Cerebellar cortex (tissue), 1 donor: ENCODE measurements at regions not wholly inside any gene's neighbourhood (a gene's known extent, or its start where the extent isn't known, plus 50 kb on each side); places are given as distances from the start of the nearest gene placed in this dataset.

Source experiments
- DNase-seq: peaks from one replicate; pipeline ENCODE4 v3.0.0-alpha.2; 2015; ENCODE audit warnings: low spot score

DNA sequence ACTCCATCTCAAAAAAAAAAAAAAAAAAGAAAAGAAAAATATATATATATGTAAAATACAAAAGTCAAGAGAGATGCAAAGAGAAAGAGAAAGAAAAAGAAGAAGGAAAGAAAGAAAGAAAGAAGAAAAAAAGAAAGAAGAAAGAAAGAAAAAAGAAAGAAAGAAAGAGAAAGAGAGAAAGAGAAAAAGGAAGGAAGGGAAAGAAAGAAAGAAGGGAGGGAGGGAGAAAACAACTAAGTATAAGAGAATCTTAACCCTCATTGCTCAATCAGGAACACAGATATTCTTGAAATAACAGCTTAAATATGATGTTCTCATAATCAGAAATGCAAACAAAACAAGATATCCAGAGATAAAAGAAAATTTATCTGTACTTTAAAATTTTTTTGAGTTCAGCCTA, 54.4 kb upstream of the MARCKS start:
- DNase-seq, result no peak

DNA sequence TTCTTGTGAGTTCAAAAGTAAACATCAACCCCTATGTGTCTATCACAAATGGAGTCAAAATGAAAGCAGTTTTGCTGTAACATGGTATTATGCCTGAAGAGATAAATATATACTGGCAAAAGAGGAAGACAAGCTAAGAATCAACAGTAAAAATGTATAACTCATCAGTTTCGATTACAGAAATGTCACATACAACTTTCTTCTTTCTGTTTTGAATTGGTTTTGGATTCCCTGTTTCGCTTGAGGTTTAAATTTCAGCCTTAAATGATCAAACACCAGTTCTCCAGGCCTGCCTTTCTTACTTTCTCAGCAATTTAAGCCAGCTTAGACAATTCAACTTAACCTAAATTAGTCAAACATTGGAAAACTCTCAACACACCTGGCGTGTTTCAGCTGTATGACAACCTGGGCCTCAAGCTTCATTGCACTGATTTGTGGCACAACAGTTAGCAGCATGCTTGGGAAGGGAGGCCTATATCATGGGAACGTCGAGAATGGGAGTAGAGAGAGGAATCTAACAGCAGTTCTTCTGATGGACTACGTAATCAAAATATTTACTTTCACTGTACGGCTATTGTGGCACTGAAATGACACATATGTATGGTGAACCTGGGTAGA, 51.9 kb upstream of the MARCKS start:
- no peak for DNase-seq

DNA sequence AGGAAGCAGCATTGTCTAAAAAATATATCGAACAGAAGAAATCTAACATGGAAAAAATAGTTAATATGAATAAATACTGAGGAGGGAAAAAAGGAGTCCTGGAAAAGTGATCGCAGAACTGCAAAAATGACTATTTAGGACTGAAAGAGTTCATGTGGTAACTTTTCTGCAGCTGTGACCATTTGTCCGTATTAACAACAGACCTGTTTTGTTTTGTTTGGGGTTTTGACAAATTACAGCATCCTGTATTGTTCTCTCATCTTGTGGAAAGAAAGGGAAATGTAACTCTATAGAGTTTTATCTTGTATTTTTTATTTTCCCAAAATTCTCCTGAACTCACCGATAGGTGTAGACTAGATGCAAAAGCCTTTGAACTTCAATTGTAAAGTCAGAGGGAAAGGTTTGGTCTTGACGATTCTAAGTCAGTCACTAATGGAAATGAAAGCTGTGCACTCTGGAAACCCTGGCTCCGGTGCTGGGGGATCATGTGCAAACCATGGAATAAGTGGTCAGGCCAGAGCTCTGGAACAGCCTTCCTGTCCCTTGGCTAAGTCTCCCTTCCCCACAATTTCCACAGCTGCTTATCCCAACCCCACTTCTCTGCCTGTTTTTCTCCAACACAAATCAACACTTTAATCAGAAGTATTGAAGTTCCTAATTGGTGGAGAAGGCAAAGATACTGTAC, 51.2 kb upstream of the MARCKS start:
- no peak for DNase-seq
